SKM-1 (cell line): ENCODE measurements at regions not wholly inside any gene's neighbourhood (a gene's known extent, or its start where the extent isn't known, plus 50 kb on each side); places are given as distances from the start of the nearest gene placed in this dataset.

Experiments used
- DNase-seq: peaks from one replicate; lab custom pipeline; 2025; ENCODE audit not compliant: unreplicated experiment; lab: John Stamatoyannopoulos, UW

DNA sequence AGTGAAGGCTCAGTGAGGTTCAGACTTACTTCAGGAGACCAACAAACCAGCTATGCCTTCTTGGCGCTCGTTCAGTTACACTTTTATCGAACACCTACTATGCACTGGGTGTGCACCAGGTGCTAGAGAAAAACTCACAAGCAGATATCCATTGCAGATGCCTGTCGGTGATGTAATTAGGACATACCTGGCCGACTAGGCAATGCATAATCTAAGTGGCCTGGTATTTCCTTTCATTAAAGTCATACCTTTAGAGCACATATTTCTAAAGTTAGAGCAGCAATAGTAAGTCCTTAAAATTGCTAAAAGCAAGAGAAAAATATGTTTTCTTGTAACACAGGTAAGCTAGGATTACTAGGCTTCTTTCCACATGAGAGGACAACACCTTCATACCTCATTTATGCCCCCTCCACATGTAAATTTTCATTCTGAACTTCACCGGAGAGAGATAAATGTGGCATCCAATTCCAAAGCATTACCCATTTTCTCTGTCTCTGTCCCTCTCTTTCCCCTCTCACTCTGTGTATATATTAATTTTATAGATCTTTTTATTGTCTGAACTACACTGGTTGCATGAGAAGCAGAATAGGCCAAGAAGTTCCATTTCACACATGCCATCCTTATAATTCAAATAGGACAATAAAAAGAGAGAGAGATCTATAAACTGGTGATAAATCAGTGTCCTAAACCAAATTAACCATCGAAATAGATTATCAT, 242.2 kb downstream of the SPTSSA start:
- DNase-seq = no peak

DNA sequence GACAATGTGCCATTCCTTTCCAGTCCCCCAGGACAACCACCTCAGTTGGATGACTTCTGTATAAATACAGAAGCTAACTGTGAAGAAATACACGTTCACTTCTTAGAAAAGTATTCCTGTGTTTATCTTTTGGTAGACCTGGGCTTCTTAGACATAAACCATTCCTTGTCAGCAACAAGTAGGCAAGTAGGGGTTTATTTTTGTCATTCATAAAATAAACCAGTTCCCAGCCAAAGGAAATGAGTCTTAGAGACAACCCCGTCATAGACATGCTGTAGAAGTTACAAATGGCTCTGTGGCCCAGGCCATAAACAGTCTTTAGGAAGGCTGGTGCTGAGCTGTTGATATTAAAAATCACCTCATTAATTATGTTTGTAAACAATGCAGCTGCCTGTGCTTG, 243.2 kb downstream of the SPTSSA start:
- no peak for DNase-seq

DNA sequence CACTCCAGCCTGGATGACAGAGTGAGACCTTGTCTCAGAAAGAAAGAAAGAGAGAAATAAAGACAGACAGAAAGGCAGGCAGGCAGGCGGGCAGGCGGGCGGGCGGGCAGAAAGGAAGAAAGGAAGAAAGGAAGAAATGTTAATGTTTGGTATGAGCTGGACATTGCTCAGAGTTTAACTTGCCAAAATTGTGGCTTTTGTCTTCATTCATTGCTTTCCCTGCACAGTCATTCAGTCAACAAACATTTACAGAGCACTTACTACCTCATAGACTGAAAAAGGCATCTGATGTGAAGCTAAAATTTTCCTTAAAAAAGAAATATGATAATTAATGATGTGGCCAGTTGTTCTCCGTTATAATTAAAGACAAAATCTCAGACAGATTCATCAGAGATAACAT, 247.1 kb downstream of the SPTSSA start:
- no peak for DNase-seq

DNA sequence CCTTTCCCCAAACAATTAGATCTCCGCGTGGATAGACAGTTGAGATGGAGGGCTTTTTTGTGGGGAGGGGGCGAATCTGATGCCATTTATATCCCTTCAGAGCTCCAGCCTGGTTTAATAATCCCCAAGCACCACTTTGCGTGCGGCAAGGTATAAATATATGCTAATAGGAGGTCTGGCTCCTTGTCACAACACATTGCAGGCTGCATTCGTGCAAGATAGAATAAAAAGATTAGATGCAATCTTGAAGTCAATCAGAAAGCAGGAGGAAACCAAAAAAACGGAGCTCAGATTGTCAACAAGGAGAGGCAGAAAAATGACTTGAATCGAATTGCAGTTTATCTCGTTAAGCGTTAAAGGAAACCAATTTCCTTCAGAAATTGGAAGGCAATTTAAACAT, 248.7 kb downstream of the SPTSSA start:
- no peak for DNase-seq

DNA sequence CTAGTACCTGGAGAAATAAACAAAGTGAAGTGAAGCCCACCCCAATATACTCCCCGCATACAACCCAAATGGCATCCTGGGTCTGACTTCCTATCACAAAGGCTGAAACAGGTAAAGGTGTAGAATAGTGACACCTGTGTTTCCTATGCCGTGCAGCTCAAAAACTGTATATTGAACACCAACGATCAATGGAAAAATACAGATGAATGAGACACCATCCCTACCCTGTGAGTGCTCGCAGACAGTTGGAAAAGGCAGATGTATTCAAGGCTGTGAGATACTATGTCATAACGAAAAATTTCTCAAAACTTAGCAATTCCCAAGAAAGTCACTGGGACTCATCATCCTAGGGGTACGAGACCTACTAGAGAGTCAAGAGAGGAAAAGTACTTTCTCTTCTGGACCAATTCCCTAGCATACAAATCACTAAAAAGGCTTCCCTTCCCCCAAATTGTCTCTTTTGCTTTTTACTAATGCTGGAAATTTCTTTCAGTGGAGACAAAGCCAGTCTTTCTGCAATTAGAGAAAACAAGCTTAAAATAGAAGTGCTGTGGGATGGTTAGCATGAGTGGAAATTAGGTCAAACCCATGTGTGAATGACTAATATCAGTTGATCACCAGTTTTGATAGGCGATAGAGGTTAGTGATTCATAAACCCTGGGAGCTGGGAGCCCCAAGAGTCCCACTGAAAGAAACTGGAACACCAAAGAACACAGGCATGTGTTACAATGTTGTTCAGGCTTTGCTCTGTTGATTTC, 249.7 kb downstream of the SPTSSA start:
- no peak for DNase-seq

DNA sequence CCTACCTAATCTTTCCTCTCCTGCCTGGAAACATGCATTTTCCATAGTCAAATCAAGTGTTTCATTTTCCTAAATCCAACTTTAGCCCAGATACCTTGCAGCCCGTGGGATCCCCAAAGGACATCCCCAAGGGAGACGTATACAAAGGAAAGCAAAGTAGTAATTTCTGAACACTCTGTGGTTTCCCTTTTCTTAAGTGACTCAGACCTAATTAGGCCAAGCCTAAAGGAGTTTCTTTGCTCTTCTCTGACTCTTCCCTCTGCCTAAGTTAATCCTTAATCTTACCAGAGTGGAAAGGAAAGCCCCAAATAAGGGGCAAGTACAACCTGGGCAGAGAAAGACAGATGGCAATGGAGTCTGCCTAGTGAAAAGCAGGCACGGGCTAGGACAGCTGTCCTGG, 250.3 kb downstream of the SPTSSA start:
- DNase-seq = no peak

DNA sequence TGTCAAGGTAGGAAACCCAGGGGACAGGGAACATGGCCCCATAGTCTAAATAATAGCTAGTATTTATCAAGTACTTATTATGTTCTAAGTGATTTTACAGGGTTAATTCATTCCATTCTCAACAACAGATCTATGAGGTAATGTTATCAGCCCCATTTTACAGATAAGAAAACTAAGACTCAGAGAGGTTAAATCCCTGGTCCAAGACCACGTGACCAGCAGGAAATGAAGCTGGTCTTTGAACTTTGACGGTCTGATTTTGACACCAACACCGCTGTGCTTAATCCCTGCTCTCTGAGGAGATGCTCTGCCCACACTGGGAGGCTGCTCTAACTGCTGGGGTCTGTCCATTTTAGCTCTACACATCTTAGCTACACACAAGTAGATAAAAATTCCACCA, 253.5 kb downstream of the SPTSSA start:
- no peak for DNase-seq

DNA sequence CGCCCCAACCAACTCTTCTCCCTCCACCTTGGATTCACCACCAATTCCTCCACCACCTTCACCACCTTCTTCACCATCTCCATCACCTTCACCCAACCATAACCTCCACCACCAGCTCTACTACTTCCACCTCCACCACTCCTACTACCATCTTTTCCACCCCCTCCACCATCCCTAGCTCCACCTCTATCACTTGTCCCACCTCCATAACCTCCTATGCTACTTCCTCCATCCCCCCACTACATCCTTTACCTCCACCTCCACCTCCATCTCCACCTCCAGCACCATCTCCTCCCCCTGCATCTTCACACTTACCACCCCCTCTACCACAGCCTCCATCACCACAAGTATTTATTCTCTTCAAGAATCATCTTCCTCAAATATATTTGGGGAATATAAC, 254.9 kb upstream of the EGLN3 start:
- DNase-seq = no peak

DNA sequence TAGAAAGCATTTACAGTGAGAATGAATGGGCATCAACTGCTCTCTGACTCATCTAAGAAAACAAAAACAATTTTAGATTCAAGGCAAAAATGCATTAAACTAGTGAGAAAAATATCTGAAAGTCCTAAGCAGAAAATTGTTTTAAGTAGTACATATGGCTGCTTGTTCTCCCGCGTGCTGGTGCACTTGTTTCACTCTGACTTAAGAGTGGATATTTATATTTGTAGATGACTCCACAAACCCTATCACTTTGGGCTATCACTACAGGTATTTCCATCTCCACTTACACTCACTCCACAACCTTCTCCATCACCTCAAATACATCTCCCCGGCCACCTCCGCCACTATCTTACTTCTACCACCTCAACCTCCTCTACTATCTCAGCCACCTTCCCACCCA, 253.9 kb upstream of the EGLN3 start:
- no peak for DNase-seq

DNA sequence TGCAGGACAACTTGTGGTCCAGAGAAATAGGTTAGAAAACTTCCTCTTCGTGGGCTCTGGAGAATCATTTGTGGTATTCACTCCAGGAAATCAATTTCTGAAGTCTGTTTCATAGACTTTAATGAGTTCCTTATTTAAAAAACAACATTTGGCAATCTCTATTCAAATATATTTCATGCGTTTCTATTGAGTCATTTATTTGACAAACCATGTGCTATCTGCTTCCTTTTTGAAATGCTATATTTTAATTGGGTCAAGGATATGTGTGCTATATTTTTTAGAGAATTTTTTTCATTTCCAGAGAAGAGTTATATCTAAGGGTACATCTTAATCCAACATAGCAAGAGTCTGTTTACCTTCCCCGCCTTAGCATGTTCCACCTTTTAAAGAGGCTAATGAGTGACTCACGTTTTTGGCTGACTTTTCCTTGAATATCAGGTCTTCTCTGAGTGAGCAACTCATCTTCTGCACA, 252.4 kb upstream of the EGLN3 start:
- DNase-seq = no peak

DNA sequence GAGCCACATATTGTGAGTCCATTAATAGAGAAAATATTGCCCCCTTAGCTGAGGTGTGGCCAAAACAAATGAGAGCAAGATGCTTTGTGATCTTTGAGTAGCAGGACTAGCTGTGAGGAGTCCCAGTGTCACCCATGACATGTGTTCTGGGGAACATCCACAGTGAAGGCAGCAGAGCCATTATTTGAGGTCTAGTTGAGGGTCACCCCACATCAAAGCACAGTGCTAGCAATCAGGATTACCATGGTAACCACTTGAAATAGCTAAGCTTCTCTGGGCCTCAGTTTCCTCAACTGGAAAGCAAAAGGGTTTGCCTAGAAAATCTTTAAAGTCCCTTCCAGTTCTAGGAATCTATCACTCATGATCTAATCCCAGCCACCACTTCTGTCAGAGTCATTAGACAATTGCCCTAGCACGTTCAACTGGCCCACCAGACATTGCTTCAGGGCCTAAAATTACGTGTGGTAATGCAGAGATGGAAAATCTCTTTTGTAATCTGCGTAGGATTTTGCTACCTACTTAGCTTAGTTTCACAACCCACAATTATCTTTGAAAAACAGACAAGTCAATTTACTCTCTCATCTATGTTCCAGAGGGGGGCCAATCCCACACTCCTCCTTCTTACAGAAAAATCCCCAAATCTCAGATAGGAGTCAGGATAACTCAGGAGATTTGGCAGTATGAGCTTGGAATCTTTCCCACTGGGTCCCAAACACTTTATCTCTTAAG, 251.2 kb upstream of the EGLN3 start:
- DNase-seq = no peak

DNA sequence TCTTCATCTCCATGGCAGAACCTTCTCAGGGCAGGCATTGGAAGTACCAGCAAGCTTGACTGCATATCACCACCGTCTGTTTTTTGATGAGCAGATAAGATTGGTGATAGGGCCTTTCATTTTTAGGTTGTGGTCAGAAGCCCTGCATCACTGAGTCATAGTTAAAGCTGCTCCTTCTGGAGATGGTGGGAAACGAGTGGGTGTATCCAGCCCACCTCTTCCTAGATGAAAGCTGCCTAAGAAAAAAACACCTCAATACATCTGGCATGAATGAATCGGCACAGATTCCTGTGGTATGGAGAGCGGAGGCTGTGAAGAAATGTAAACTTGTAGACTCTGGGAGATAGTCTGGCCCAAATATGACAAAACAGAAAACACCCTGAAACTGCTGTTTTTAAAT, 248.7 kb upstream of the EGLN3 start:
- no peak for DNase-seq

DNA sequence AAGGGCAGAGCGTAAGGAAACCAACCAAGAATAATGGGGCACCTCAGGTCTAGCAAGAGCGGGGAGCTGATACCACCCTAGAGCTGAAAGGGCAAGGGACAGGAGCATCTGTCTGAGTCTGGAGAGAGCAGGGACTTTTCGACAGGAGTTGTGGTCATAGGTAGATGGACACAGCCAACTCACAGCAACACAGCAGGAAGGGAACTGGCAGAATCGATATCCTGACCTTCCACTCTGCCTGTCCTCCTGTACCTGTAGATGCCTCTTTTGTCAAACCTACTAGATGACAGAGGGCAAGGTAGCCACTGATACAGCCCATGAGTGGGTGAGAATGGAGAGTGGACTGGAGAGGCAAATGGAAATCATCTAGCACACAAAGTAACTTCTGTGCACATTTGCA, 247.2 kb upstream of the EGLN3 start:
- DNase-seq = no peak

DNA sequence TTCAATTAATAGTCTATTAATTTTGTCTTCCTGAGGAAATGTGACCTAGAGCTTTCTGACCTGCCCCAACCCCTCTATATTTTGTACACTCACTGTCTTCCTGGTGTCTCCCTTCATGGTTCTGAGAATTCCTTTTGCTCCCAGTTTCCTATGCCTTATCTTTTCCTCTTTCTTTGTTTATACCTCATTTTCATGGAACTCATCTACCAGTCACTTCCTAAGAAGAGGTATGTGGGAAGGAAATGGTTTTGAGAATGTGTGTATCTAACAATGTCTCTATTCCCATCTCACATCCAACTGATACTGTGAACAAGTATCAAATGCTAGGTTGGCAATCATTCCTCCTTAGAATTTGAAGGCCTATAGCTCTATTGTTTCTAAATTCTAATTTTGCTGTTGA, 245.1 kb upstream of the EGLN3 start:
- no peak for DNase-seq

DNA sequence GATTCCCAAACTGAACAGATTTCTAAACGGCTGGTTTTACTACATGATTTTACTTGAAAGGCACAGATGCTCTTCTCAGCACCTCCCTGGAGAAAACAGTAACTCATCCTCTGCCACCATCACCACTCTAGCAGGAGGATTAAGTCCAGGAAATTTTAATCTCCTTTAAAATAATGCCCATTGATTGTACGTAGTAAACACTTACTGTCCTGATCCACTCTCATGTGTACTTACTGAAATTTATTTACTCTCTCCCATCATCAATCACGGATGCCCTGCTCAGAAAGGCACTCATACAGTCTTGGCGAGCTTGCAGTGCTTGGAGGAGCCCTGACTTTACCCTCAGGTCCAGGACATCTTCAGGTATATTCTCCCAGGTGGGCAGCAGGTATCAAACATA, 239.8 kb upstream of the EGLN3 start:
- no peak for DNase-seq

DNA sequence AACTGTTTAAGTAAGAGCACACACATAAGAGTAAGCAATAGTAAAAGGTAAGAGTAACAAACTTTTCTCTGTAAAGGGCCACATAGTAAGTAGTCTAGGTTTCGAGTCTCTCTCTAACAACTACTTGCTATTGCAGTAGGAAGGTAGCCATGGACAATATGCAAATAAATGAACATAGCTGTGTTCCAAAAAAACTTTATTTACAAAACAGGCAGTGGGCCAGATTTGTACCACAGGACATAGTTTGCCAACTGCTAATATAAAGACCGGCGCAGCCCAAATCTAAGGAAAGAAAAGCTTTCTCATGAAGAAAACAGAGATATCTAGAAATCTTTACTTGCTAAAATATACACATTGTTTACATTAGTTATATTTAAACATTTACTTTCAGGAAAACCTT, 239.0 kb upstream of the EGLN3 start:
- no peak for DNase-seq

DNA sequence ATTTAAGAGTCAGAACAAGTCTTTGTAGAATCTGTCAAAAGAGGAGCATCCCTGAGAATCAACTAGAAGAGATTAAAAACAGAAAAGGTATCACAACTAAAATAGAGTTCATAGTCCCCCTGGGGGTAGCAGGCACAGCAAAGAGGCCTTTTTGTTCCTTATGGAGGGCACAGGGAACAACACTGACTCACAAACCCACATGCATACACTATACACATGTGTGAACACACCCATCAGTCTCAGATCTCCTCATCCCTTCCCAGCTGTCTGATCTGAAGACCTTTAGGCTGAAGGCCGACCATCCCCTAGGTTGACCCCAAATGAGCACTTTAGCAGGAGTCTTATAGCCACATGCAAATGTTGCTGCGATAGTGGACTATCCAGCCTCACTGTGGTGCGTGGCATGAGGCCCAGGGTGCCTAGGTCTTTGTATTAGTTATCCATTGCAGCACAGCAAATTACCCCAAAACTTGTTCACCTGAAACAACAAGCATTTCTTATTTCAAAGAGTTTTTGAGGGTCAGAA, 236.7 kb upstream of the EGLN3 start:
- DNase-seq = no peak

DNA sequence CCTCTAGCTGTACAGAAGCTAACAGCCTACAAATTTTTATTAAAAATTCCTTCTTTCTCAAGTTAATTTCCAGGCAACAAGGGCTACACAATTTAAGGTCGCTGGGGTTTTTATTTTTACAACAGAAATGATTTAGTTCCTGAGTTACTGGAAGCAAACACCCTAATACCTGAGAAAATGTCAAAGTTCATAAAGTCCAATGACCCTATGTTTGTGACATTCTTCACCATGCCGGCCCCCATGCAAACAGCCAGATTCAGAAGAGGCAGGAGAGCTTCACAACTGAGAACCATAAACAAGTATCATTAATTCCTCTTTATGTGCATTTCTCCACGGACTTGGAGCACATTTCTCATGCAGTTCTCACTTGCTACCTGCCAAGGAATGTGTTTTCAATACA, 236.2 kb upstream of the EGLN3 start:
- DNase-seq = no peak

DNA sequence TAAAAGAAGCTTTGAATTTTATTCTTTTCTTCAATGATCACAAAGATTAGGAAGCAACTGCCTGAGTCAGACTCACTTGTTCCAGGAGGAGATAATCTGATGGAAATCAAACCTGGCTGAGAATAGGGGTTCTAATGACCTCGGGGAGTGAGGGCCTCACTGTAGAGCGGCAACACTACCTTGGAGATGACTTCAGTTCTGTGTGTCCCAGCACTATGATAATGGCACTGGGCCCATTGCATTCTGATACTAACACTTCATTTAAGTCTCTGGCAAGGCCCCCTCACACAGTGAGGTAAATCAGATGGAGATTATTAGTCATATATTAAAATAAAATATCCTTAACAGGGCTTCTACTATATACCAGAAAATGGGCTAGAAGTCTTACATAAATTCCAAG, 233.3 kb upstream of the EGLN3 start:
- no peak for DNase-seq

DNA sequence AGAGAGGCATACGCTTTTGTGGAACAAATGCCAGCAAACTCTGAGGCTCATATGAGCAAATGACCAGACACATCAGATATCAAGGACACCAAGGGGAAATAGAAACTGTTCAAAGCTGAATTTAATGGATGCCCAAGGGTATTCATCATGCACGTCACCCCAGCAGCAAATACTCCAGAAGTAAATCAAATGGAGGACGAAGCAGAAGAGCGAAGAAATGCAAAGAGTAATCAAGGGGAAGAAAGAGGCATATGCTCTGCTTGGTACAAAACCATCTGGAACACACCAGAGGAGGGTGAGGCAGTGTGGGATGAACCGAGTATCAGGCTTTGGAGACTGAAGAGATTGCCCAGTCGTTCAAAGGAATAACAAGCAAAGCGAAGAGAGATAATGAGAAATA, 232.6 kb upstream of the EGLN3 start:
- DNase-seq = no peak

DNA sequence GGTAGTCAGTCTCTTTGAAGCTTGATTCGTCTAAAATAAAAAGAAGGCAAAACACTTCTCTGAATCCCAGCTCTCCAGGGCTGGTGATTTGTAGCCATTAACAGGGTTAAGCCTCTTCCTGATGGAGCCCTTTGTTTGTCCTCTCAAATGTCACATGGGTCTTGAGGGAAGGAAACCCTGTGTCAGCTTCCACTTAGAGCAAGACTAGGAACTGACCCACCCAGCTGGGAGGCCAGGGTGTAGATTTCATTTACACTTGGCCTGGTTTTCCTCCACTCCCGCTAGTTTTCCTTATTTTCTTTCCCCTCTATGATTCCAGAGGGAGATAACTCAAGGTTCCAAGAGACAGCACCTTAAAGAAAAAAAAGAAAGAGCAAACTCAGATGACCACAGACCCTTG, 230.5 kb upstream of the EGLN3 start:
- no peak for DNase-seq

DNA sequence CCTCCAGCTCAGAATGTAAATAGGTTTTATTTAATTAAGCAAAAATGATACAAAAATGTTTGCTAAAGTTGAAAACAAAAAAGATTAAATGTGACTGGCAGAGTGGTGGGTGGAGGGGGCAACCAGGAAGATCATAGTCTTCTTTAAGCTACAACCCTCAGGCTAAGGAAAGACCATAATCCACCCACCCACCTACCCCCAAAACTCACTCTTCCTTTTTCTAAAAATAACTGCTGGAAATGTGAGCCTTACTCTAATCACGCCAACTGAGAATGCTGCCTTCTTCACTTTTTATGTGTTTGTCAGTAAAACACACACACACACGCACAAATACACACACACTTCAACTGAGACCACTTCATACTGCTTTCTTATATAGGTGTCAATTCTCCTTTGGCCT, 230.0 kb upstream of the EGLN3 start:
- no peak for DNase-seq
